Loucy (cell line): ENCODE measurements at regions not wholly inside any gene's neighbourhood (a gene's known extent, or its start where the extent isn't known, plus 50 kb on each side); places are given as distances from the start of the nearest gene placed in this dataset.

ENCODE experiments used
- H2AFZ ChIP-seq: fragments of 200-600 bp; sonication (generic); 2 replicates; pipeline ENCODE4 v1.6.0; 2016; ENCODE audit warnings: antibody characterized with exemption, mild to moderate bottlenecking, low read length, moderate library complexity
- H3F3A ChIP-seq: fragments of 200-600 bp; 2 replicates; pipeline ENCODE4 v1.6.0; 2016; ENCODE audit warnings: antibody characterized with exemption, low read depth, mild to moderate bottlenecking
- H3K27me3 ChIP-seq: fragments of 200-600 bp; sonication (generic); 2 replicates; pipeline ENCODE4 v1.6.1; 2014; ENCODE audit warnings: low read length, mild to moderate bottlenecking; ENCODE audit not compliant: insufficient read depth, poor library complexity, severe bottlenecking
- H3K36me3 ChIP-seq: fragments of 200-600 bp; sonication (generic); 2 replicates; pipeline ENCODE4 v1.6.1; 2016; ENCODE audit warnings: low read length; ENCODE audit not compliant: insufficient read depth
- H3K4me1 ChIP-seq: fragments of 200-600 bp; sonication (generic); 2 replicates; pipeline ENCODE4 v1.5.1; 2014; ENCODE audit warnings: low read length, mild to moderate bottlenecking; ENCODE audit not compliant: insufficient read depth, poor library complexity, severe bottlenecking
- H3K4me2 ChIP-seq: fragments of 200-600 bp; sonication (generic); 2 replicates; pipeline ENCODE4 v1.6.0; 2014; ENCODE audit warnings: antibody characterized with exemption, low read length, low read depth, mild to moderate bottlenecking; ENCODE audit not compliant: poor library complexity, severe bottlenecking
- H3K4me3 ChIP-seq: fragments of 200-600 bp; sonication (generic); 2 replicates; pipeline ENCODE4 v1.5.1; 2014; ENCODE audit warnings: low read length, mild to moderate bottlenecking, mixed read lengths; ENCODE audit not compliant: poor library complexity, severe bottlenecking
- H3K79me2 ChIP-seq: fragments of 200-600 bp; sonication (generic); 2 replicates; pipeline ENCODE4 v1.6.1; 2014; ENCODE audit warnings: low read length; ENCODE audit not compliant: insufficient read depth
- H3K9ac ChIP-seq: fragments of 200-600 bp; sonication (generic); 2 replicates; pipeline ENCODE4 v1.6.0; 2014; ENCODE audit warnings: mild to moderate bottlenecking, low read depth, low read length, moderate library complexity; ENCODE audit not compliant: poor library complexity, severe bottlenecking
- H3K9me2 ChIP-seq: fragments of 200-600 bp; sonication (generic); replicated peaks from 2 replicates; pipeline ENCODE4 v1.6.1; 2016; ENCODE audit warnings: low read depth, low read length, mixed read lengths
- H3K9me3 ChIP-seq: fragments of 200-600 bp; sonication (generic); 2 replicates; pipeline ENCODE4 v1.6.1; 2014; ENCODE audit warnings: mild to moderate bottlenecking, antibody characterized with exemption, low read length, low read depth; ENCODE audit not compliant: insufficient read depth
- H4K20me1 ChIP-seq: fragments of 200-600 bp; sonication (generic); 2 replicates; pipeline ENCODE4 v1.6.0; 2014; ENCODE audit warnings: antibody characterized with exemption, low read length, mild to moderate bottlenecking; ENCODE audit not compliant: insufficient read depth, poor library complexity, severe bottlenecking
- EZH2phosphoT487 ChIP-seq: fragments of 200-600 bp; IDR thresholded peaks from 2 replicates; pipeline ENCODE4 v1.6.1; 2018; ENCODE audit warnings: antibody characterized with exemption, mild to moderate bottlenecking, moderate library complexity, borderline replicate concordance
- TF ChIP-seq, protein P1 (sequence below): fragments of 200-600 bp; sonication (generic); conservative IDR thresholded peaks from 2 replicates; pipeline ENCODE4 v1.5.1; 2014; ENCODE audit warnings: mild to moderate bottlenecking, antibody characterized with exemption, low read length

DNA sequence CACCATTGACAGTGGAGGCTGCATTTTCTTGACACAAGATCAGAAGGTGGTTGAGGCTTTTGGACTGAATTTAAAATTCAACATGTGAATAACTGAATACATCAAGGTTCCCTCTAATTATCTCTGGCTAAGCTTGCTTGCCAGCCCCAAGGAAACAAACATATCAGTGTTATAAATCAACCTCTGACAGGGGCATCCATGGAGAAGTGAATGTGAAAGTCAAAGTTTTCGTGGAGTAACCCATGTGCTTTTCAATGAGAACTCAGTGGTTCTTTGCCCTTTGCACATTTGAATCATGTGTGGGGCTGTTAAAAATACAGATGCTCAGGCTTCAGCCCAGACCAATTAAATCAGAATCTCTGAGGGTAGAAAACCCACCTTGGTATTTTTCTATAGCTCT is 128.9 kb downstream of the LRRC70 start:
- H2AFZ ChIP-seq: no peak overlapping the region
- no peak overlapping the region for H3K4me3 ChIP-seq
- H3K9me2 ChIP-seq: no peaks in the 10 kb centered on the region
- H3K27me3 ChIP-seq: no peaks in the 10 kb centered on the region
- no peaks in the 10 kb centered on the region for H3K79me2 ChIP-seq
- H3K36me3 ChIP-seq: no peaks in the 10 kb centered on the region
- no peaks in the 10 kb centered on the region for H3F3A ChIP-seq
- H4K20me1 ChIP-seq: no peaks in the 10 kb centered on the region
- H3K4me2 ChIP-seq: no peak overlapping the region
- no peaks in the 10 kb centered on the region for H3K4me1 ChIP-seq
- H3K9me3 ChIP-seq: no peaks in the 10 kb centered on the region
- H3K9ac ChIP-seq: no peak overlapping the region
- TF ChIP-seq, protein P1, sequence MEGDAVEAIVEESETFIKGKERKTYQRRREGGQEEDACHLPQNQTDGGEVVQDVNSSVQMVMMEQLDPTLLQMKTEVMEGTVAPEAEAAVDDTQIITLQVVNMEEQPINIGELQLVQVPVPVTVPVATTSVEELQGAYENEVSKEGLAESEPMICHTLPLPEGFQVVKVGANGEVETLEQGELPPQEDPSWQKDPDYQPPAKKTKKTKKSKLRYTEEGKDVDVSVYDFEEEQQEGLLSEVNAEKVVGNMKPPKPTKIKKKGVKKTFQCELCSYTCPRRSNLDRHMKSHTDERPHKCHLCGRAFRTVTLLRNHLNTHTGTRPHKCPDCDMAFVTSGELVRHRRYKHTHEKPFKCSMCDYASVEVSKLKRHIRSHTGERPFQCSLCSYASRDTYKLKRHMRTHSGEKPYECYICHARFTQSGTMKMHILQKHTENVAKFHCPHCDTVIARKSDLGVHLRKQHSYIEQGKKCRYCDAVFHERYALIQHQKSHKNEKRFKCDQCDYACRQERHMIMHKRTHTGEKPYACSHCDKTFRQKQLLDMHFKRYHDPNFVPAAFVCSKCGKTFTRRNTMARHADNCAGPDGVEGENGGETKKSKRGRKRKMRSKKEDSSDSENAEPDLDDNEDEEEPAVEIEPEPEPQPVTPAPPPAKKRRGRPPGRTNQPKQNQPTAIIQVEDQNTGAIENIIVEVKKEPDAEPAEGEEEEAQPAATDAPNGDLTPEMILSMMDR: no peak
- no peak for TF ChIP-seq EZH2phosphoT487

DNA sequence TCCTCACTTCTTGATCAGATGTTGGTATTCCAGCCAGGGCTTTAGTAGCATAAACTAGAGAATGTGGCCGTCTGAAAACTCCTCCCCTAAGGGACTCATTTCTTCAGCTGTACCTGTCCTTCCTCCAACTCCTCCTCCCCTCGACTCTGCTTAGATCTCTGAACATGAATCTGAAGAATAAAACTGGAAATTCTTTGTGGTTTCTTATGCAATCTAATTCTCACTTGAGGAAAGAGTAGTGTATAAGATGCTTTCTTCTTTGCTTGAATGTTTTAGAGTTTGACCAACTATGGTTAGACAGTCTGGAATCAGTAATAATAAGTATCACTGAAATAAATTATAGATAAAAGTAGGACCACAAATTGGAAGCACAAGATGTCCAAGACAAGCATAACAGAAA is 128.5 kb downstream of the LRRC70 start:
- no peak for TF ChIP-seq EZH2phosphoT487
- TF ChIP-seq, protein P1: no peak
- H3K9me2 ChIP-seq: no peaks in the 10 kb centered on the region

DNA sequence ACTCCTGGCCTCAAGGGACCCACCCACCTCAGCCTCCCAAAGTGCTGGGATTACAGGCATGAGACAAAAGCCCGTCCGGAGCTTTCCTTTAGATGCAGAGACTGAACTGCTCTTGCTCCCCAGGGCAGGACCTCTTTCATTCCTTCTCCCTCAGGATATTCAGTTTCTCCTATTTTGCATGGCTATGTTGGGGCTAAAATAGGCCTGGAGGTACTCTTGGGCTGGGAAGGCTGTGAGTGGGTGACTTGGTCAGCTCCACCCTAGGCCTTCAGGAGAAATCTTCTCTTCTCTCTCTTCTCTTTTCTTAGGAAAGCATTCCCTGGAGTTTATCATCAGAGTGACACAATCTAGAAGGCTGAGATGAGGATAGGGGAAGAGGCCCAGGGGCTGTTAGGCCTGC is 126.4 kb downstream of the LRRC70 start:
- Histone ChIP-seq H3K9me3 (no peaks in the 10 kb centered on the region), H3K4me1 (no peaks in the 10 kb centered on the region), H3K27me3 (no peaks in the 10 kb centered on the region), H3F3A (no peaks in the 10 kb centered on the region), H4K20me1 (no peaks in the 10 kb centered on the region), H3K9me2 (no peaks in the 10 kb centered on the region), H3K4me2 (no peak overlapping the region), H2AFZ (no peak overlapping the region), H3K36me3 (no peaks in the 10 kb centered on the region), H3K4me3 (no peak overlapping the region), H3K9ac (no peak overlapping the region), H3K79me2 (no peaks in the 10 kb centered on the region)
- TF ChIP-seq, protein P1: no peak
- no peak for TF ChIP-seq EZH2phosphoT487

More for the DNA sequence above, 128.5 kb downstream of the LRRC70 start:
- no peaks in the 10 kb centered on the region for H3K4me1 ChIP-seq
- no peaks in the 10 kb centered on the region for H3K79me2 ChIP-seq
- H3K4me3 ChIP-seq: no peak overlapping the region
- H2AFZ ChIP-seq: no peak overlapping the region
- no peaks in the 10 kb centered on the region for H3K9me3 ChIP-seq
- no peak overlapping the region for H3K4me2 ChIP-seq
- H3K9ac ChIP-seq: no peak overlapping the region
- H3K36me3 ChIP-seq: no peaks in the 10 kb centered on the region
- H3K27me3 ChIP-seq: no peaks in the 10 kb centered on the region
- H4K20me1 ChIP-seq: no peaks in the 10 kb centered on the region
- H3F3A ChIP-seq: no peaks in the 10 kb centered on the region
